ENCODE measurements at regions not wholly inside any gene's neighbourhood (a gene's known extent, or its start where the extent isn't known, plus 50 kb on each side); places are given as distances from the start of the nearest gene placed in this dataset.

- no peak for DNase-seq
Observed at GRCh38 chr6:169378620-169379381, 125.2 kb upstream of the THBS2 start.

- no peak for DNase-seq
Observed at GRCh38 chr6:169376458-169376857, 122.8 kb upstream of the THBS2 start.

- DNase-seq = no peak
Observed at GRCh38 chr6:169372589-169372988, 118.9 kb upstream of the THBS2 start.

- no peak for DNase-seq
Observed at GRCh38 chr6:169371344-169372127, 117.9 kb upstream of the THBS2 start.

GRCh38 chr6:169370666-169371343, 117.2 kb upstream of the THBS2 start:
- DNase-seq = no peak

GRCh38 chr6:169370054-169370453, 116.4 kb upstream of the THBS2 start:
- DNase-seq = no peak

- no peak for DNase-seq
Observed at GRCh38 chr6:169368200-169368599, 114.6 kb upstream of the THBS2 start.

GRCh38 chr6:169367507-169367906, 113.9 kb upstream of the THBS2 start:
- no peak for DNase-seq

GRCh38 chr6:169366258-169366901, 112.7 kb upstream of the THBS2 start:
- DNase-seq = no peak

- no peak for DNase-seq
Observed at GRCh38 chr6:169365567-169366257, 112.1 kb upstream of the THBS2 start.

GRCh38 chr6:169363590-169363989, 109.9 kb upstream of the THBS2 start:
- DNase-seq = no peak

GRCh38 chr6:169362501-169363121, 109.0 kb upstream of the THBS2 start:
- DNase-seq = no peak

GRCh38 chr6:169355001-169355400, 101.4 kb upstream of the THBS2 start:
- DNase-seq = peak; percentile 30

- peak; percentile 82 for DNase-seq
Observed at GRCh38 chr6:169345146-169345545, 91.5 kb upstream of the THBS2 start.

GRCh38 chr6:169344750-169345065, 91.1 kb upstream of the THBS2 start:
- DNase-seq = no peak

GRCh38 chr6:169343886-169344749, 90.5 kb upstream of the THBS2 start:
- DNase-seq = no peak

- no peak for DNase-seq
Observed at GRCh38 chr6:169342710-169343109, 89.1 kb upstream of the THBS2 start.

- no peak for DNase-seq
Observed at GRCh38 chr6:169341706-169342105, 88.1 kb upstream of the THBS2 start.

- no peak for DNase-seq
Observed at GRCh38 chr6:169341065-169341464, 87.4 kb upstream of the THBS2 start.

- DNase-seq = no peak
Observed at GRCh38 chr6:169340395-169340794, 86.7 kb upstream of the THBS2 start.

- no peak for DNase-seq
Observed at GRCh38 chr6:169339731-169340309, 86.2 kb upstream of the THBS2 start.
